Endothelial cell of umbilical vein (primary cell): ENCODE measurements at regions not wholly inside any gene's neighbourhood (a gene's known extent, or its start where the extent isn't known, plus 50 kb on each side); places are given as distances from the start of the nearest gene placed in this dataset.

Experiments used
- BruUV-seq: library from RNA; stranded (reverse); fragments of 400-500 nt; replicated peaks from 2 replicates; lab custom pipeline; 2021; lab: Mats Ljungman, UMichigan
- CTCF ChIA-PET: fragments of 300-600, 350-600 bp; sonication (Branson Sonifier 250); formaldehyde crosslinking; loops from one replicate; lab custom pipeline; 2021; ENCODE audit warnings: antibody characterized with exemption, inconsistent platforms; lab: Charles Lee
- POLR2A ChIA-PET: fragments of 300-600, 350-600 bp; sonication (Branson Sonifier 250); formaldehyde crosslinking; loops from one replicate; lab custom pipeline; 2021; ENCODE audit warnings: antibody characterized with exemption, inconsistent platforms; lab: Charles Lee
- DNase-seq: peaks from one replicate; pipeline ENCODE4 v3.0.0-alpha.2; 2011; ENCODE audit warnings: low read depth, low spot score
- FAIRE-seq: peaks from 2 replicates; lab custom pipeline; 2011; peaks lifted over from hg19 to GRCh38; lab: Jason Lieb, UNC
- H2AFZ ChIP-seq: 2 replicates; pipeline ENCODE4 v1.6.0; 2012; ENCODE audit warnings: low read depth, low read length, control low read depth, inconsistent platforms
- H3K27ac ChIP-seq: 2 replicates; pipeline ENCODE4 v1.5.1; 2011; ENCODE audit warnings: low read depth, mild to moderate bottlenecking, control low read depth, low read length, moderate library complexity; ENCODE audit not compliant: insufficient read depth
- H3K27me3 ChIP-seq, 2 experiments: 2 replicates each; pipeline versions ENCODE4 v1.6.0 to v1.6.1; 2011; ENCODE audit warnings: low read length in 2 of 2, mixed read lengths in 1 of 2; ENCODE audit not compliant: control insufficient read depth in 2 of 2, insufficient read depth in 2 of 2
- H3K36me3 ChIP-seq, 2 experiments: 2 replicates in 1 of 2; 3 replicates in 1 of 2; pipeline ENCODE4 v1.5.1; 2011; ENCODE audit warnings: low read length in 2 of 2, mild to moderate bottlenecking in 1 of 2, moderate library complexity in 1 of 2; ENCODE audit not compliant: control insufficient read depth in 2 of 2, insufficient read depth in 2 of 2; ENCODE audit errors: extremely low read depth in 1 of 2
- H3K4me1 ChIP-seq: 3 replicates; pipeline ENCODE4 v1.5.1; 2011; ENCODE audit warnings: mild to moderate bottlenecking, low read length; ENCODE audit not compliant: control insufficient read depth, insufficient read depth; ENCODE audit errors: extremely low read depth
- H3K4me2 ChIP-seq: 2 replicates; pipeline ENCODE4 v1.6.1; 2011; ENCODE audit warnings: low read length, control low read depth, mixed read lengths; ENCODE audit not compliant: insufficient read depth
- H3K4me3 ChIP-seq, 3 experiments: fragments of 200-600 bp in 1 of 3; sonication (generic), shearing (Covaris generic) in 1 of 3; replicated peaks in 1 of 3; 2 replicates each; pipeline ENCODE4 v1.5.1; 2011 to 2016; ENCODE audit warnings: control low read depth in 3 of 3, low read length in 3 of 3, mild to moderate bottlenecking in 2 of 3, inconsistent platforms in 1 of 3, low read depth in 1 of 3, moderate library complexity in 1 of 3; ENCODE audit not compliant: insufficient read depth in 1 of 3
- H3K79me2 ChIP-seq: 2 replicates; pipeline ENCODE4 v1.6.0; 2012; ENCODE audit warnings: low read length, inconsistent platforms; ENCODE audit not compliant: control insufficient read depth, insufficient read depth
- H3K9ac ChIP-seq: replicated peaks from 2 replicates; pipeline ENCODE3; 2011; ENCODE audit warnings: low read length, control low read depth; ENCODE audit not compliant: insufficient read depth; ENCODE audit errors: extremely low read depth
- H3K9me1 ChIP-seq: replicated peaks from 3 replicates; pipeline ENCODE4 v1.6.0; 2011; ENCODE audit warnings: mild to moderate bottlenecking, low read length; ENCODE audit not compliant: control insufficient read depth, insufficient read depth; ENCODE audit errors: extremely low read depth
- H3K9me3 ChIP-seq: replicated peaks from 2 replicates; pipeline ENCODE4 v1.5.1; 2012; ENCODE audit warnings: low read length, inconsistent platforms; ENCODE audit not compliant: control insufficient read depth, insufficient read depth
- H4K20me1 ChIP-seq: replicated peaks from 2 replicates; pipeline ENCODE3; 2011; ENCODE audit warnings: mild to moderate bottlenecking, low read length; ENCODE audit not compliant: control insufficient read depth, insufficient read depth; ENCODE audit errors: extremely low read depth
- EZH2 ChIP-seq: IDR thresholded peaks from 2 replicates; pipeline ENCODE4 v1.6.1; 2012; ENCODE audit warnings: borderline replicate concordance, low read depth, mild to moderate bottlenecking, moderate library complexity, low read length, inconsistent platforms; ENCODE audit not compliant: severe bottlenecking
- GATA2 ChIP-seq: IDR thresholded peaks from 2 replicates; pipeline ENCODE4 v1.7.0; 2011; ENCODE audit warnings: low read depth, mild to moderate bottlenecking, moderate library complexity, mixed read lengths, low read length; ENCODE audit not compliant: insufficient read length, insufficient read depth
- MYC ChIP-seq: IDR thresholded peaks from one replicate; pipeline ENCODE4 v1.6.1; 2011; ENCODE audit warnings: mild to moderate bottlenecking, low read depth, low read length
- POLR2AphosphoS5 ChIP-seq: IDR thresholded peaks from 2 replicates; pipeline ENCODE4 v1.6.1; 2012; ENCODE audit warnings: low read depth, mild to moderate bottlenecking, control low read depth, low read length, moderate library complexity; ENCODE audit not compliant: insufficient read depth
- dilution Hi-C: fragments of 300-500 bp; cut with MboI; formaldehyde crosslinking; loops from one replicate; pipeline ENCODE4 v1.15.0; 2019; ENCODE audit warnings: low sequenced_read_pairs; ENCODE audit not compliant: extremely low pct_ligation_motif_present
- intact Hi-C: fragments of 100-400 bp; cut with micrococcal nuclease; formaldehyde crosslinking; loops from one replicate; pipeline ENCODE4 v1.10.0; 2022

DNA sequence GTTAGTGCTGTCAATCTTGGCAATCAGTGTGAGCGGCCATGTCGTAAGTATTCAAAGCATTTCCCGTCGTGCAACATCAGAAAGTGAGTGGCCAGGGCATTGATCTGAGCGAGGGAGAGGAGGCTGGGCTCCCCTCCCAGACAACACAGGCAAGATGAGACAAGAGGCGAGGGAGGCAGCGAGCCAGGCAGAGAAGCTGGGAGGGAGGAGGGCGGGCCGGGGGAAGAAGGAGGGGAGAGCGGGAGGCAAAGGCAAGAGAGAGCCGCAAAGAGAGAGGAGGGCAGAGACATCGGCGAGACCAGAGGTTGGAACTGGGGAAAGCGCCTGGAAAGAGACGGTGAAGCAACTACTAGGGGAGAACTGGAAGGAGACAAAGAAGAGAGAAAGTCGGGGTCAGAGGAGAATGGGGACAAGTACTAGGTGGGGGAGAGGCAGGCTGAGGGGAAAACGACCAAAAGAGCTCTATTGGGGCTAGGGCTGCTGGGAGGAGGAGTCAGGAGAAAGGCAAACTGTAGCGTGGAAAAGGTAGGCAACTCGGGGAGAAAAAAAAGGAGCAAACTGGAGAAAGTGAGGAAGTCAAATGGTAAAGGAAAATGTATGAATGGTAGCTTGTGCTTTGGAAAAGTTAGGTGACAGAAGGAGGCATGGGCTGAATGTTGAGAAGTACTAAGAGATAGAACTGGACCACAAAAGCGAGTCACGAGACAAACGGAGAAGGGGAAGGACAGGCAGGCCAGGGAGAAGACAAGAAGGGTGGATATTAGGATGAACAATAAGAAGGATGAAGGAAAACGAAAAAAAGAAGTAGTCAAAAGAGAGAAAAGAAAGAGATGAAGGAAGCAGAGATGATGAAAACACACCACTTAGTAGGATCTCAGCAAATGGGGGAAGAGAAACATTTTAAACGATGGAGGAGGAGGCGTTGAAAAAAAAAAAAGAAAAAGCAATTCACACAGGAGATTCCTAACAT lies 130.5 kb upstream of the C11orf58 start:
- no peaks in the 10 kb centered on the region for H4K20me1 ChIP-seq
- intact Hi-C loops (loop anchor here (5.0 to 10.0 kb wide), 2 partner anchors 413 to 561 kb away; no protein-coding TSS in a partner anchor), dilution Hi-C loops (no loop called here)
- no peaks in the 10 kb centered on the region for H3K9me1 ChIP-seq
- POLR2A ChIA-PET = no interaction called here
- peak overlapping the region; percentile 54 for H2AFZ ChIP-seq
- H3K79me2 ChIP-seq = no peaks in the 10 kb centered on the region
- no peak overlapping the region for H3K27ac ChIP-seq
- H3K9me3 ChIP-seq = no peaks in the 10 kb centered on the region
- no TSS peak for BruUV-seq
- H3K4me1 ChIP-seq = peaks cover 31% of the 10 kb centered on the region
- FAIRE-seq (peak; percentile 53), DNase-seq (peak; percentile 21)
- peak overlapping the region; percentile 97 for H3K4me2 ChIP-seq
- CTCF ChIA-PET = interaction anchor here (1.4 to 3.2 kb wide), 4 partner anchors 15 to 958 kb away, joined by 4 to 14 read pairs (median 8); no protein-coding TSS in a partner anchor
- H3K36me3 ChIP-seq = no peaks in the 10 kb centered on the region
- H3K27me3 ChIP-seq = peaks cover 52 to 67% of the 10 kb centered on the region in 2 experiments
- peak overlapping the region in 2 of 3 experiments; percentile 56 to 80 for H3K4me3 ChIP-seq
- no peak overlapping the region for H3K9ac ChIP-seq
- TF ChIP-seq EZH2 = peak; percentile 22
- TF ChIP-seq GATA2 = no peak

DNA sequence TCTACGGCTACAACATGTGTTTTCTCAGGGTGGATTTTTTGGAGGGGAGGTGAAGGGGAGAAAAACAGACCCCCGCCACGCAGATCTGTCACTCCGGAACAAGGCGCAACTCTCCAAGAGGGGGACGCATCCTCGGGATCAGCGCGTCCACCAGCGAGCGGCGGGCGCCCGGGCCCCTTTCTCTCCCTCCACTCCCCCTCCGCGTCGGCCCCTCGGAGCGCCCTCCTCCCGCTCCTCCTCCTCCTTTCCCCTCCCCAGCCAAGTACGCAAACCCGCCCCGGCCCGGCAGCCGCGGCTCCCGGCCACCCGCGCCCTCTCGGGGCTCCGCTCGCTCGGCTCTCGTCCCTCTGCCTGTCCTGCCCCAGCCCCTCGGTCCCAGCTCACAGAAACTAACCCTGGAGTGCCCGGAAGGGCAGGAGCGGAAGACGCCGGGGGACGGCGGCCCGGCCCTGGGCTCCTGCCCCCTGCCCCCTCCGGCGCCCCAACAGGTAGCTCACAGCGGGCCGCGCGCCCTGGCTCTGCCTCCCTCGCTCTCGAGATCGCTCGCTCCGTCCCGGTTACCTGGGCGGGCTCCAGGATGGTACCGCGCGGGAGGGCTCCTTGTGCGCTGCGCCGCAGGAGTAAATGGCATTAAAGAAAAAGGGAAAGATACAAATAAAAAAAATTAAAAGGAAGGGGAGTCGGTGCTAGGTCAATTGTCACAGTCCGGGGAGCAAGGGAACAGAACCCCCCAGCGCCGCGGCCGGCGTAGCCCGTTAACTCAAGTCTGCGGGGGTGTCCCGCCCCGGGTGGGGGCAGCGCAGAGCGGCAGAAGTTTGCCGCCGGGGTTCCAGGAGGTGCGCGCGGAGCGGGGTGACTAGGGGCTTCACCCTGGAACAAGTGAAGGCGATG lies 131.4 kb upstream of the C11orf58 start:
- peak overlapping the region; percentile 97 for H3K4me2 ChIP-seq
- H3K79me2 ChIP-seq = no peaks in the 10 kb centered on the region
- peaks cover 46 to 57% of the 10 kb centered on the region in 2 experiments for H3K27me3 ChIP-seq
- H3K36me3 ChIP-seq = no peaks in the 10 kb centered on the region
- BruUV-seq = no TSS peak
- DNase-seq (no peak), FAIRE-seq (peak; percentile 15)
- H3K9me3 ChIP-seq = no peaks in the 10 kb centered on the region
- intact Hi-C loops = loop anchor here (1.0 to 10.0 kb wide), 6 partner anchors 412 to 957 kb away; no protein-coding TSS in a partner anchor
- H2AFZ ChIP-seq = peak overlapping the region; percentile 56
- no peaks in the 10 kb centered on the region for H4K20me1 ChIP-seq
- H3K27ac ChIP-seq = no peak overlapping the region
- CTCF ChIA-PET = interaction anchor here (0.6 to 3.2 kb wide), 9 partner anchors 14 to 959 kb away, joined by 3 to 14 read pairs (median 4); no protein-coding TSS in a partner anchor
- H3K4me3 ChIP-seq = peak overlapping the region in 2 of 3 experiments; percentile 56 to 80
- POLR2A ChIA-PET = no interaction called here
- dilution Hi-C loops = no loop called here
- H3K9ac ChIP-seq = no peak overlapping the region
- TF ChIP-seq POLR2AphosphoS5 (no peak), MYC (no peak), EZH2 (peak; percentile 76), GATA2 (no peak)
- H3K4me1 ChIP-seq = peaks cover 29% of the 10 kb centered on the region
- no peaks in the 10 kb centered on the region for H3K9me1 ChIP-seq
